Thyroid gland (tissue), 4 donors: ENCODE measurements at regions not wholly inside any gene's neighbourhood (a gene's known extent, or its start where the extent isn't known, plus 50 kb on each side); places are given as distances from the start of the nearest gene placed in this dataset.

ENCODE experiments used
- CTCF ChIP-seq, 6 experiments: fragments of 200-600 bp in 3 of 6; fragments of 450-650 bp in 3 of 6; sonication (generic) in 3 of 6; IDR thresholded peaks; one replicate each; pipeline ENCODE4 v1.5.1; 2016 to 2019; ENCODE audit warnings: antibody characterized with exemption in 6 of 6, mild to moderate bottlenecking in 2 of 6, inconsistent platforms in 1 of 6, moderate library complexity in 1 of 6
- POLR2A ChIP-seq, 2 donors: fragments of 450-650 bp; IDR thresholded peaks; one replicate each; pipeline ENCODE4 v1.6.1; 2017; ENCODE audit warnings: antibody characterized with exemption in 2 of 2, mild to moderate bottlenecking in 2 of 2, moderate library complexity in 1 of 2

- peak in 1 of 2 donors; percentile 6 for TF ChIP-seq POLR2A (IDR thresholded peaks at IDR 0.05)
- TF ChIP-seq CTCF (IDR thresholded peaks at IDR 0.05): peak in 5 of 6 experiments; percentile 82 to 97 (median 93)
These were observed 128.9 kb upstream of the HMX1 start for GRCh38 chr4:9000505-9001001.
